Osteoblast (primary cell): ENCODE measurements at regions not wholly inside any gene's neighbourhood (a gene's known extent, or its start where the extent isn't known, plus 50 kb on each side); places are given as distances from the start of the nearest gene placed in this dataset.

Experiments used
- DNase-seq: peaks from one replicate; pipeline ENCODE4 v3.0.0; 2011; ENCODE audit warnings: low spot score, mixed read lengths; ENCODE audit not compliant: insufficient read length; ENCODE audit errors: missing footprints
- H2AFZ ChIP-seq: 2 replicates; pipeline ENCODE4 v1.6.0; 2011; ENCODE audit warnings: mild to moderate bottlenecking, low read length
- H3K27ac ChIP-seq: 2 replicates; pipeline ENCODE4 v1.5.1; 2011; ENCODE audit warnings: mild to moderate bottlenecking, low read depth, low read length, moderate library complexity
- H3K27me3 ChIP-seq: 2 replicates; pipeline ENCODE4 v1.6.0; 2012; ENCODE audit warnings: mild to moderate bottlenecking, control low read depth, inconsistent platforms, low read length, moderate library complexity; ENCODE audit not compliant: insufficient read depth
- H3K36me3 ChIP-seq: 2 replicates; pipeline ENCODE4 v1.5.1; 2011; ENCODE audit warnings: mild to moderate bottlenecking, low read length, control low read depth, moderate library complexity; ENCODE audit not compliant: insufficient read depth
- H3K4me1 ChIP-seq: 2 replicates; pipeline ENCODE4 v1.5.1; 2011; ENCODE audit warnings: mild to moderate bottlenecking, low read length, control low read depth, moderate library complexity; ENCODE audit not compliant: insufficient read depth
- H3K4me2 ChIP-seq: 2 replicates; pipeline ENCODE4 v1.6.0; 2011; ENCODE audit warnings: mild to moderate bottlenecking, low read length; ENCODE audit not compliant: insufficient read depth
- H3K4me3 ChIP-seq: fragments of 200-600 bp; sonication (generic); 3 replicates; pipeline ENCODE4 v1.5.1; 2012; ENCODE audit warnings: mild to moderate bottlenecking, low read length, inconsistent platforms; ENCODE audit not compliant: insufficient read depth
- H3K79me2 ChIP-seq: 2 replicates; pipeline ENCODE4 v1.6.0; 2012; ENCODE audit warnings: mild to moderate bottlenecking, low read length, control low read depth, inconsistent platforms; ENCODE audit not compliant: insufficient read depth
- H3K9me3 ChIP-seq: 2 replicates; pipeline ENCODE4 v1.5.1; 2011; ENCODE audit warnings: low read depth, low read length, control low read depth
- H4K20me1 ChIP-seq: 2 replicates; pipeline ENCODE4 v1.6.0; 2012; ENCODE audit warnings: mild to moderate bottlenecking, low read length, control low read depth; ENCODE audit not compliant: insufficient read depth
- CTCF ChIP-seq: IDR thresholded peaks from 2 replicates; pipeline ENCODE4 v1.5.1; 2011; ENCODE audit warnings: mild to moderate bottlenecking, low read depth, low read length, moderate library complexity; ENCODE audit errors: extremely low read depth

GRCh38 chr20:56766528-56766927, 137.4 kb downstream of the TFAP2C start:
- Histone ChIP-seq H3K27ac (no peak overlapping the region), H2AFZ (no peak overlapping the region), H3K79me2 (no peaks in the 10 kb centered on the region), H3K4me3 (no peak overlapping the region), H4K20me1 (no peaks in the 10 kb centered on the region), H3K36me3 (no peaks in the 10 kb centered on the region), H3K27me3 (no peaks in the 10 kb centered on the region), H3K4me2 (no peak overlapping the region), H3K9me3 (no peaks in the 10 kb centered on the region), H3K4me1 (no peaks in the 10 kb centered on the region)
- no peak for TF ChIP-seq CTCF
- no peak for DNase-seq

- Histone ChIP-seq H4K20me1 (no peaks in the 10 kb centered on the region), H2AFZ (no peak overlapping the region), H3K27me3 (no peaks in the 10 kb centered on the region), H3K4me3 (no peak overlapping the region), H3K79me2 (no peaks in the 10 kb centered on the region), H3K9me3 (no peaks in the 10 kb centered on the region), H3K27ac (no peak overlapping the region), H3K4me2 (no peak overlapping the region), H3K36me3 (no peaks in the 10 kb centered on the region), H3K4me1 (no peaks in the 10 kb centered on the region)
- DNase-seq = no peak
- no peak for TF ChIP-seq CTCF
Measured at GRCh38 chr20:56769921-56770600, 141.0 kb downstream of the TFAP2C start.

GRCh38 chr20:56773749-56774148, 144.6 kb downstream of the TFAP2C start:
- H3K27ac ChIP-seq = no peak overlapping the region
- peaks cover 4% of the 10 kb centered on the region for H3K4me1 ChIP-seq
- no peaks in the 10 kb centered on the region for H3K9me3 ChIP-seq
- no peaks in the 10 kb centered on the region for H4K20me1 ChIP-seq
- H2AFZ ChIP-seq = no peak overlapping the region
- no peaks in the 10 kb centered on the region for H3K79me2 ChIP-seq
- no peak overlapping the region for H3K4me3 ChIP-seq
- peaks cover 4% of the 10 kb centered on the region for H3K27me3 ChIP-seq
- no peaks in the 10 kb centered on the region for H3K36me3 ChIP-seq
- H3K4me2 ChIP-seq = no peak overlapping the region
- no peak for TF ChIP-seq CTCF
- no peak for DNase-seq

GRCh38 chr20:56774873-56775272, 145.8 kb downstream of the TFAP2C start:
- no peak overlapping the region for H2AFZ ChIP-seq
- H3K79me2 ChIP-seq = no peaks in the 10 kb centered on the region
- no peaks in the 10 kb centered on the region for H4K20me1 ChIP-seq
- H3K9me3 ChIP-seq = no peaks in the 10 kb centered on the region
- no peak for DNase-seq
- no peak overlapping the region for H3K4me2 ChIP-seq
- no peaks in the 10 kb centered on the region for H3K36me3 ChIP-seq
- TF ChIP-seq CTCF = no peak
- H3K4me3 ChIP-seq = no peak overlapping the region
- peaks cover 4% of the 10 kb centered on the region for H3K27me3 ChIP-seq
- peaks cover 12% of the 10 kb centered on the region for H3K4me1 ChIP-seq
- no peak overlapping the region for H3K27ac ChIP-seq
